ENCODE measurements at regions not wholly inside any gene's neighbourhood (a gene's known extent, or its start where the extent isn't known, plus 50 kb on each side); places are given as distances from the start of the nearest gene placed in this dataset.

DNA sequence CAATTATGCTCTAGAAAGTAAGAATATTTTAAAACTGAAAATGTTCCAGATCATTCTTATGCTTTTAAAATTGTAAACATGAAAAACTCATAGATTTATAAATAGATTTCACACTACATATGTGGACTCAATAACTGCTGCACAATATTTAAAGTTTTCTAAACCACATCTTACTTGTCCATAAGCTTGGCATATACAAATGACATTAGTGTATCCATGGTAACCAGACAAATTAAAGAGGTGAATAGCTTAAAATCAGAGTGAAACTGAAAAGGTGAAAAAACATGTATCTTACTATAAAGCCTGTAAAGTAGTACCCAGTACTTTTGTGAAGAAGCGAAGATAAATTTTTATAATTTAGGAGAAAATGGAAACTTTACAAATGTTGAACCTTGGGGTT lies 151.2 kb upstream of the MYO16 start:
- DNase-seq = no peak
- H3K27ac ChIP-seq = no peak overlapping the region
- intact Hi-C loops (cut with DNase I; ENCODE audit: low total_unique reads) = no loop called here
- in situ Hi-C loops (cut with MboI; ENCODE audit: low pct_ligation_motif_present in 1 of 4, low pct_unique_long_range_greater_than_20kb in 1 of 4, low sequenced_read_pairs in 3 of 4) = no loop called here
- H3K27me3 ChIP-seq = no peaks in the 10 kb centered on the region
- no peaks in the 10 kb centered on the region for H3K4me1 ChIP-seq
- H3K9me3 ChIP-seq = no peaks in the 10 kb centered on the region
- WGBS, 2 donors (ENCODE audit: low coverage in 1 of 2) = 82 to 94% methylated on average over 1 of the region's 1 CpG
- TF ChIP-seq POLR2A (IDR thresholded peaks at IDR 0.05) (no peak), CTCF (IDR thresholded peaks at IDR 0.05) (no peak), POLR2AphosphoS5 (IDR thresholded peaks at IDR 0.05) (no peak), EP300 (IDR thresholded peaks at IDR 0.05; ENCODE audit: low read depth) (no peak)
- H3K36me3 ChIP-seq = no peaks in the 10 kb centered on the region
- H3K4me3 ChIP-seq = no peak overlapping the region

- Histone ChIP-seq H3K27ac (no peak overlapping the region), H3K4me3 (no peak overlapping the region), H3K9me3 (no peaks in the 10 kb centered on the region), H3K36me3 (no peaks in the 10 kb centered on the region), H3K27me3 (no peaks in the 10 kb centered on the region), H3K4me1 (no peaks in the 10 kb centered on the region)
- WGBS, 2 donors (ENCODE audit: low coverage in 1 of 2) = 7 to 30% methylated on average over 1 of the region's 1 CpG
- in situ Hi-C loops (cut with MboI; ENCODE audit: low pct_ligation_motif_present in 1 of 4, low pct_unique_long_range_greater_than_20kb in 1 of 4, low sequenced_read_pairs in 3 of 4) = no loop called here
- DNase-seq = no peak
- TF ChIP-seq CTCF (IDR thresholded peaks at IDR 0.05) (no peak), POLR2AphosphoS5 (IDR thresholded peaks at IDR 0.05) (no peak), POLR2A (IDR thresholded peaks at IDR 0.05) (no peak), EP300 (IDR thresholded peaks at IDR 0.05; ENCODE audit: low read depth) (no peak)
- intact Hi-C loops (cut with DNase I; ENCODE audit: low total_unique reads) = no loop called here
Observed at GRCh38 chr13:108483981-108484380, 145.4 kb upstream of the MYO16 start.

GRCh38 chr13:108486096-108486495 lies 143.3 kb upstream of the MYO16 start:
- no peak overlapping the region for H3K27ac ChIP-seq
- no peaks in the 10 kb centered on the region for H3K4me1 ChIP-seq
- no peaks in the 10 kb centered on the region for H3K9me3 ChIP-seq
- no peaks in the 10 kb centered on the region for H3K36me3 ChIP-seq
- TF ChIP-seq EP300 (IDR thresholded peaks at IDR 0.05; ENCODE audit: low read depth) = no peak
- TF ChIP-seq CTCF (IDR thresholded peaks at IDR 0.05) = no peak
- no peak for TF ChIP-seq POLR2A (IDR thresholded peaks at IDR 0.05)
- no peak for TF ChIP-seq POLR2AphosphoS5 (IDR thresholded peaks at IDR 0.05)
- intact Hi-C loops (cut with DNase I; ENCODE audit: low total_unique reads) = no loop called here
- DNase-seq = no peak
- H3K4me3 ChIP-seq = no peak overlapping the region
- in situ Hi-C loops (cut with MboI; ENCODE audit: low pct_ligation_motif_present in 1 of 4, low pct_unique_long_range_greater_than_20kb in 1 of 4, low sequenced_read_pairs in 3 of 4) = no loop called here
- H3K27me3 ChIP-seq = no peaks in the 10 kb centered on the region

- Histone ChIP-seq H3K27ac (no peak overlapping the region), H3K9me3 (no peaks in the 10 kb centered on the region), H3K4me1 (no peaks in the 10 kb centered on the region), H3K27me3 (peaks cover 34% of the 10 kb centered on the region), H3K4me3 (peak overlapping the region in 2 of 4 donors; percentile 12 to 34), H3K36me3 (no peaks in the 10 kb centered on the region)
- no peak for TF ChIP-seq POLR2AphosphoS5 (IDR thresholded peaks at IDR 0.05)
- no peak for TF ChIP-seq CTCF (IDR thresholded peaks at IDR 0.05)
- TF ChIP-seq POLR2A (IDR thresholded peaks at IDR 0.05) = no peak
- no peak for TF ChIP-seq EP300 (IDR thresholded peaks at IDR 0.05; ENCODE audit: low read depth)
- in situ Hi-C loops (cut with MboI; ENCODE audit: low pct_ligation_motif_present in 1 of 4, low pct_unique_long_range_greater_than_20kb in 1 of 4, low sequenced_read_pairs in 3 of 4) (no loop called here), intact Hi-C loops (cut with DNase I; ENCODE audit: low total_unique reads) (no loop called here)
- DNase-seq = no peak
- WGBS, 2 donors (ENCODE audit: low coverage in 1 of 2) = 11 to 23% methylated on average over 2 to 31 of the region's 40 CpGs
Observed at GRCh38 chr13:108494991-108495645, 134.3 kb upstream of the MYO16 start.
